H1 (cell line): ENCODE measurements at regions not wholly inside any gene's neighbourhood (a gene's known extent, or its start where the extent isn't known, plus 50 kb on each side); places are given as distances from the start of the nearest gene placed in this dataset.

Experiments used
- CTCF ChIA-PET: fragments of 300-600 bp; sonication (Branson Sonifier 250); formaldehyde crosslinking; loops from one replicate; lab custom pipeline; 2021; ENCODE audit not compliant: partially characterized antibody; lab: Charles Lee
- POLR2A ChIA-PET: fragments of 300-600 bp; sonication (Branson Sonifier 250); formaldehyde crosslinking; loops from one replicate; lab custom pipeline; 2021; ENCODE audit warnings: inconsistent platforms; ENCODE audit not compliant: partially characterized antibody; lab: Charles Lee
- DNase-seq, 2 experiments: peaks; one replicate each; pipeline versions ENCODE4 v3.0.0 to v3.0.0-alpha.2; 2010 to 2022; ENCODE audit warnings: low spot score in 2 of 2, low read depth in 1 of 2, mixed read lengths in 1 of 2
- FAIRE-seq: peaks from 2 replicates; lab custom pipeline; 2011; peaks lifted over from hg19 to GRCh38; lab: Jason Lieb, UNC
- H2AFZ ChIP-seq: 2 replicates; pipeline ENCODE4 v1.8.1; 2012; ENCODE audit warnings: low read length, inconsistent platforms
- H2AK5ac ChIP-seq: 2 replicates; pipeline ENCODE4 v1.6.1; 2013; ENCODE audit warnings: low read depth, low read length
- H2BK120ac ChIP-seq: replicated peaks from 2 replicates; pipeline ENCODE3; 2013; ENCODE audit warnings: low read depth, low read length, inconsistent platforms
- H2BK12ac ChIP-seq: 2 replicates; pipeline ENCODE4 v1.6.1; 2013; ENCODE audit warnings: low read depth, low read length
- H2BK15ac ChIP-seq: 2 replicates; pipeline ENCODE4 v1.6.1; 2013; ENCODE audit warnings: low read length
- H2BK20ac ChIP-seq: 2 replicates; pipeline ENCODE4 v1.6.1; 2013; ENCODE audit warnings: low read length
- H2BK5ac ChIP-seq: 2 replicates; pipeline ENCODE4 v1.6.1; 2013; ENCODE audit warnings: low read depth, low read length
- H3K14ac ChIP-seq: 2 replicates; pipeline ENCODE4 v1.6.1; 2013; ENCODE audit warnings: inconsistent platforms; ENCODE audit not compliant: insufficient read length
- H3K18ac ChIP-seq: 2 replicates; pipeline ENCODE4 v1.6.1; 2013; ENCODE audit warnings: low read length; ENCODE audit errors: extremely low read depth
- H3K23ac ChIP-seq: 2 replicates; pipeline ENCODE4 v1.6.1; 2013; ENCODE audit warnings: inconsistent platforms; ENCODE audit not compliant: insufficient read length
- H3K23me2 ChIP-seq: 2 replicates; pipeline ENCODE4 v1.6.1; 2013; ENCODE audit warnings: low read depth, low read length
- H3K27ac ChIP-seq: 2 replicates; pipeline ENCODE4 v1.6.1; 2011; ENCODE audit warnings: low read depth, low read length, inconsistent platforms
- H3K27me3 ChIP-seq, 4 experiments: replicated peaks in 1 of 4; 1 replicate in 1 of 4; 2 replicates in 3 of 4; pipeline versions ENCODE4 v1.6.1 to v1.8.1; 2011 to 2013; ENCODE audit warnings: low read length in 3 of 4, mild to moderate bottlenecking in 3 of 4, inconsistent platforms in 2 of 4, mixed read lengths in 2 of 4, moderate library complexity in 1 of 4; ENCODE audit not compliant: control insufficient read depth in 3 of 4, insufficient read depth in 3 of 4; ENCODE audit errors: extremely low read depth in 1 of 4
- H3K36me3 ChIP-seq, 4 experiments: 2 replicates each; pipeline versions ENCODE4 v1.6.1 to v1.8.1; 2011 to 2013; ENCODE audit warnings: mild to moderate bottlenecking in 4 of 4, low read length in 3 of 4, moderate library complexity in 2 of 4, control low read depth in 1 of 4, inconsistent platforms in 1 of 4; ENCODE audit not compliant: insufficient read depth in 4 of 4, control insufficient read depth in 2 of 4
- H3K4ac ChIP-seq: replicated peaks from 2 replicates; pipeline ENCODE3; 2013; ENCODE audit warnings: low read length, low read depth, mixed read lengths, inconsistent platforms; ENCODE audit not compliant: insufficient read length
- H3K4me1 ChIP-seq, 4 experiments: replicated peaks in 1 of 4; 1 replicate in 1 of 4; 2 replicates in 3 of 4; pipeline versions ENCODE4 v1.6.1 to v1.8.1; 2011 to 2013; ENCODE audit warnings: low read length in 3 of 4, inconsistent platforms in 2 of 4, mixed read lengths in 1 of 4; ENCODE audit not compliant: insufficient read depth in 4 of 4, control insufficient read depth in 3 of 4
- H3K4me2 ChIP-seq, 2 experiments: 2 replicates each; pipeline versions ENCODE4 v1.6.1 to v1.8.1; 2011 to 2013; ENCODE audit warnings: low read depth in 2 of 2, low read length in 2 of 2, control low read depth in 1 of 2, inconsistent platforms in 1 of 2, mild to moderate bottlenecking in 1 of 2; ENCODE audit not compliant: insufficient read depth in 1 of 2
- H3K4me3 ChIP-seq, 4 experiments: fragments of 200-600, 300-600 bp in 1 of 4; sonication (generic), shearing (Covaris generic), sonication (Bioruptor Twin) in 1 of 4; 2 replicates each; pipeline versions ENCODE4 v1.5.1 to v1.8.1; 2011 to 2016; ENCODE audit warnings: low read length in 4 of 4, low read depth in 3 of 4, control low read depth in 2 of 4, inconsistent platforms in 2 of 4, mild to moderate bottlenecking in 2 of 4, mixed read lengths in 1 of 4, moderate library complexity in 1 of 4; ENCODE audit not compliant: insufficient read depth in 2 of 4; ENCODE audit errors: extremely low read depth in 1 of 4
- H3K56ac ChIP-seq: replicated peaks from 2 replicates; pipeline ENCODE3; 2013; ENCODE audit warnings: low read depth, mild to moderate bottlenecking, mixed read lengths, low read length, inconsistent platforms; ENCODE audit not compliant: insufficient read length
- H3K79me1 ChIP-seq: 2 replicates; pipeline ENCODE4 v1.6.1; 2013; ENCODE audit warnings: low read depth, low read length, control low read depth
- H3K79me2 ChIP-seq, 2 experiments: 2 replicates each; pipeline versions ENCODE4 v1.6.1 to v1.8.1; 2012 to 2013; ENCODE audit warnings: low read length in 2 of 2, mild to moderate bottlenecking in 2 of 2, inconsistent platforms in 1 of 2; ENCODE audit not compliant: insufficient read depth in 2 of 2, control insufficient read depth in 1 of 2
- H3K9ac ChIP-seq, 4 experiments: replicated peaks in 1 of 4; 1 replicate in 1 of 4; 2 replicates in 3 of 4; pipeline versions ENCODE4 v1.6.1 to v1.8.1; 2011 to 2013; ENCODE audit warnings: low read depth in 3 of 4, low read length in 3 of 4, control low read depth in 2 of 4, mild to moderate bottlenecking in 2 of 4, moderate library complexity in 2 of 4, inconsistent platforms in 1 of 4; ENCODE audit errors: extremely low read depth in 1 of 4
- H3K9me3 ChIP-seq, 2 experiments: 2 replicates each; pipeline versions ENCODE4 v1.6.1 to v1.8.1; 2012 to 2013; ENCODE audit warnings: mild to moderate bottlenecking in 2 of 2, moderate library complexity in 2 of 2, control low read depth in 1 of 2, inconsistent platforms in 1 of 2, low read depth in 1 of 2, low read length in 1 of 2, mixed read lengths in 1 of 2; ENCODE audit not compliant: insufficient read depth in 2 of 2
- H4K20me1 ChIP-seq, 2 experiments: replicated peaks in 1 of 2; 2 replicates each; pipeline versions ENCODE3 to v1.8.1; 2011 to 2013; ENCODE audit warnings: inconsistent platforms in 2 of 2, low read length in 2 of 2, mild to moderate bottlenecking in 1 of 2; ENCODE audit not compliant: insufficient read depth in 2 of 2, control insufficient read depth in 1 of 2
- H4K5ac ChIP-seq: 2 replicates; pipeline ENCODE4 v1.6.1; 2013; ENCODE audit warnings: low read length, low read depth, mixed read lengths, inconsistent platforms; ENCODE audit not compliant: insufficient read length
- H4K8ac ChIP-seq: 2 replicates; pipeline ENCODE4 v1.8.0; 2013; ENCODE audit warnings: mild to moderate bottlenecking, moderate library complexity, low read length, inconsistent platforms; ENCODE audit not compliant: insufficient read depth; ENCODE audit errors: extremely low read depth
- H4K91ac ChIP-seq: replicated peaks from 2 replicates; pipeline ENCODE3; 2013; ENCODE audit warnings: low read length, mixed read lengths, inconsistent platforms; ENCODE audit not compliant: insufficient read length
- ATF3 ChIP-seq: IDR thresholded peaks from 2 replicates; pipeline ENCODE4 v1.6.1; 2011; ENCODE audit warnings: low read depth, mild to moderate bottlenecking, low read length; ENCODE audit not compliant: insufficient read depth
- BRCA1 ChIP-seq: IDR thresholded peaks from 2 replicates; pipeline ENCODE4 v1.6.1; 2012; ENCODE audit warnings: low read depth, low read length, improper control_type of control experiment
- CBX8 ChIP-seq: fragments of 300-800, 300-1000 bp; sonication (generic); IDR thresholded peaks from 2 replicates; pipeline ENCODE4 v1.7.1; 2016; ENCODE audit warnings: low read depth, low read length, borderline replicate concordance
- EP300 ChIP-seq, 2 experiments: IDR thresholded peaks; 1 replicate in 1 of 2; 2 replicates in 1 of 2; pipeline ENCODE4 v1.6.1; 2011 to 2012; ENCODE audit warnings: low read depth in 2 of 2, low read length in 2 of 2, mild to moderate bottlenecking in 2 of 2, borderline replicate concordance in 1 of 2, inconsistent platforms in 1 of 2, moderate library complexity in 1 of 2
- FOSL1 ChIP-seq: IDR thresholded peaks from 2 replicates; pipeline ENCODE4 v1.6.1; 2011; ENCODE audit warnings: mild to moderate bottlenecking, low read depth, low read length, moderate library complexity; ENCODE audit not compliant: insufficient read depth
- GTF2F1 ChIP-seq: IDR thresholded peaks from 2 replicates; pipeline ENCODE4 v1.6.1; 2012; ENCODE audit warnings: low read depth, low read length, improper control_type of control experiment, borderline replicate concordance
- POLR2AphosphoS5 ChIP-seq: IDR thresholded peaks from 2 replicates; pipeline ENCODE4 v1.6.1; 2011; ENCODE audit warnings: low read depth, low read length
- SP1 ChIP-seq: IDR thresholded peaks from 2 replicates; pipeline ENCODE4 v1.6.1; 2011; ENCODE audit warnings: low read depth, low read length
- SP4 ChIP-seq: IDR thresholded peaks from 2 replicates; pipeline ENCODE4 v1.6.1; 2012; ENCODE audit warnings: low read length, inconsistent platforms
- TAF7 ChIP-seq: optimal IDR thresholded peaks from 2 replicates; pipeline ENCODE3; 2011; ENCODE audit warnings: low read depth, mild to moderate bottlenecking, inconsistent platforms, low read length, moderate library complexity, borderline replicate concordance
- WGBS, 2 experiments: shearing (Covaris generic) in 1 of 2; methylation state at CpG; one replicate each; pipeline versions ENCODE4 v1.1.6 to v1.1.7; 2013 to 2015; ENCODE audit warnings: low lambda C conversion rate in 2 of 2, mixed read lengths in 2 of 2, inconsistent platforms in 1 of 2, low coverage in 1 of 2, missing lambda C conversion rate in 1 of 2; ENCODE audit not compliant: insufficient replicate concordance in 2 of 2, insufficient coverage in 1 of 2, insufficient read length in 1 of 2; ENCODE audit errors: extremely low coverage in 1 of 2, missing lambda C conversion rate in 1 of 2; 5-methylcytosine and 5-hydroxymethylcytosine counted together
- TF ChIP-seq, protein P1 (sequence below): IDR thresholded peaks from 2 replicates; pipeline ENCODE4 v1.6.1; 2012; ENCODE audit warnings: inconsistent platforms

- H3K79me2 ChIP-seq, result no peaks in the 10 kb centered on the region
- H2BK15ac ChIP-seq, result no peak overlapping the region
- no peak overlapping the region for H4K91ac ChIP-seq
- CTCF ChIA-PET, result interaction anchor here (0.6 to 1.1 kb wide), 3 partner anchors 13 to 127 kb away, joined by 3 to 5 read pairs (median 4); no protein-coding TSS in a partner anchor
- no peaks in the 10 kb centered on the region for H3K79me1 ChIP-seq
- POLR2A ChIA-PET, result no interaction called here
- no peak overlapping the region for H3K18ac ChIP-seq
- no peak overlapping the region for H4K8ac ChIP-seq
- H4K5ac ChIP-seq, result no peak overlapping the region
- no peaks in the 10 kb centered on the region; the same call in 1 of the 2 replicates for H3K23me2 ChIP-seq
- WGBS, 2 experiments, result 94% methylated on average over 4 of the region's 4 CpGs; no CpG with 5 or more reads in 1 of the 2 experiments
- H3K9ac ChIP-seq, result no peak overlapping the region
- H3K36me3 ChIP-seq, result no peaks in the 10 kb centered on the region
- H3K4me2 ChIP-seq, result no peak overlapping the region
- no peak overlapping the region for H2BK5ac ChIP-seq
- no peak overlapping the region for H2BK20ac ChIP-seq
- H2BK12ac ChIP-seq, result no peak overlapping the region
- H2AK5ac ChIP-seq, result no peak overlapping the region
- no peaks in the 10 kb centered on the region for H4K20me1 ChIP-seq
- H3K14ac ChIP-seq, result no peak overlapping the region
- no peak overlapping the region for H3K4me3 ChIP-seq
- no peak overlapping the region for H3K4ac ChIP-seq
- H2BK120ac ChIP-seq, result no peak overlapping the region
- no peak overlapping the region for H3K23ac ChIP-seq
- no peak overlapping the region for H3K56ac ChIP-seq
- H3K27me3 ChIP-seq, result no peaks in the 10 kb centered on the region
- H3K4me1 ChIP-seq, result no peaks in the 10 kb centered on the region; a peak in 3 of 7 replicates
- H3K27ac ChIP-seq, result no peak overlapping the region
- DNase-seq (no peak), FAIRE-seq (no peak)
- no peak overlapping the region for H2AFZ ChIP-seq
- no peaks in the 10 kb centered on the region for H3K9me3 ChIP-seq
- TF ChIP-seq, protein P1, sequence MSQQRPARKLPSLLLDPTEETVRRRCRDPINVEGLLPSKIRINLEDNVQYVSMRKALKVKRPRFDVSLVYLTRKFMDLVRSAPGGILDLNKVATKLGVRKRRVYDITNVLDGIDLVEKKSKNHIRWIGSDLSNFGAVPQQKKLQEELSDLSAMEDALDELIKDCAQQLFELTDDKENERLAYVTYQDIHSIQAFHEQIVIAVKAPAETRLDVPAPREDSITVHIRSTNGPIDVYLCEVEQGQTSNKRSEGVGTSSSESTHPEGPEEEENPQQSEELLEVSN, result no peak
- TF ChIP-seq SP1, result no peak
- no peak for TF ChIP-seq FOSL1
- no peak for TF ChIP-seq GTF2F1
- no peak for TF ChIP-seq EP300 (IDR thresholded peaks at IDR 0.05; ENCODE audit: borderline replicate concordance in 1 of 2, low read depth in 2 of 2, low read length in 2 of 2)
- no peak for TF ChIP-seq BRCA1
- TF ChIP-seq TAF7, result no peak
- TF ChIP-seq POLR2AphosphoS5, result no peak
- TF ChIP-seq ATF3, result no peak
- TF ChIP-seq CBX8, result no peak
- TF ChIP-seq SP4, result no peak
Observed at GRCh38 chr10:10787586-10787985, 230.1 kb upstream of the CELF2 start.
